H9 (cell line): ENCODE measurements at regions not wholly inside any gene's neighbourhood (a gene's known extent, or its start where the extent isn't known, plus 50 kb on each side); places are given as distances from the start of the nearest gene placed in this dataset.
A peak's percentile ranks its signal among the peaks of the same experiment; 100 is the strongest.
"Not testable (repeated sequence)": the region's sequence is repeated elsewhere in the genome, so short reads cannot be mapped to it uniquely, and the experiment has no call there.

Source experiments
- DNase-seq: peaks from one replicate; pipeline ENCODE4 v3.0.0-alpha.2; 2017
- H2AFZ ChIP-seq: one replicate; pipeline ENCODE4 v1.6.1; 2013; ENCODE audit warnings: mild to moderate bottlenecking, low read length, control low read depth, moderate library complexity
- H2AK5ac ChIP-seq: 2 replicates; pipeline ENCODE4 v1.6.1; 2013; ENCODE audit warnings: low read length, control low read depth, mixed read lengths; ENCODE audit not compliant: insufficient read length
- H2BK120ac ChIP-seq: one replicate; pipeline ENCODE4 v1.6.1; 2013; ENCODE audit warnings: low read depth, mild to moderate bottlenecking, low read length, control low read depth, inconsistent platforms; ENCODE audit not compliant: poor library complexity, severe bottlenecking
- H2BK12ac ChIP-seq: 2 replicates; pipeline ENCODE4 v1.6.1; 2013; ENCODE audit warnings: low read length, control low read depth, mixed read lengths, low read depth; ENCODE audit not compliant: insufficient read length
- H2BK15ac ChIP-seq: 2 replicates; pipeline ENCODE4 v1.6.1; 2013; ENCODE audit warnings: low read depth, low read length, control low read depth
- H2BK20ac ChIP-seq: one replicate; pipeline ENCODE4 v1.6.1; 2013; ENCODE audit warnings: low read depth, mild to moderate bottlenecking, low read length, control low read depth, inconsistent platforms; ENCODE audit not compliant: poor library complexity, severe bottlenecking
- H2BK5ac ChIP-seq: 2 replicates; pipeline ENCODE4 v1.6.1; 2013; ENCODE audit warnings: low read length, control low read depth, mixed read lengths; ENCODE audit not compliant: insufficient read length
- H3K14ac ChIP-seq: 2 replicates; pipeline ENCODE4 v1.6.1; 2013; ENCODE audit warnings: low read length, control low read depth; ENCODE audit not compliant: insufficient read depth
- H3K18ac ChIP-seq: 2 replicates; pipeline ENCODE4 v1.6.1; 2013; ENCODE audit warnings: low read depth, mild to moderate bottlenecking, mixed read lengths, low read length, control low read depth; ENCODE audit not compliant: insufficient read length
- H3K23ac ChIP-seq: 2 replicates; pipeline ENCODE4 v1.6.1; 2013; ENCODE audit warnings: low read length, control low read depth, mixed read lengths, low read depth; ENCODE audit not compliant: insufficient read length
- H3K23me2 ChIP-seq: 2 replicates; pipeline ENCODE4 v1.6.1; 2013; ENCODE audit warnings: low read depth, mild to moderate bottlenecking, mixed read lengths, low read length, control low read depth; ENCODE audit not compliant: insufficient read length, poor library complexity, severe bottlenecking
- H3K27ac ChIP-seq: 2 replicates; pipeline ENCODE4 v1.5.1; 2013; ENCODE audit warnings: low read length, control low read depth, mixed read lengths, low read depth; ENCODE audit not compliant: insufficient read length
- H3K27me3 ChIP-seq: 2 replicates; pipeline ENCODE4 v1.6.1; 2013; ENCODE audit warnings: low read length, control low read depth, inconsistent platforms; ENCODE audit not compliant: insufficient read depth
- H3K4ac ChIP-seq: 2 replicates; pipeline ENCODE4 v1.6.1; 2013; ENCODE audit warnings: low read depth, mild to moderate bottlenecking, control low read depth, inconsistent platforms, low read length, moderate library complexity
- H3K4me1 ChIP-seq: 2 replicates; pipeline ENCODE4 v1.6.1; 2013; ENCODE audit warnings: low read length, control low read depth, inconsistent platforms; ENCODE audit not compliant: insufficient read depth
- H3K4me2 ChIP-seq: 2 replicates; pipeline ENCODE4 v1.6.1; 2013; ENCODE audit warnings: low read length, control low read depth, mixed read lengths; ENCODE audit not compliant: insufficient read length, insufficient read depth
- H3K56ac ChIP-seq: 2 replicates; pipeline ENCODE4 v1.6.1; 2013; ENCODE audit warnings: low read depth, mild to moderate bottlenecking, mixed read lengths, low read length, control low read depth; ENCODE audit not compliant: insufficient read length
- H3K79me1 ChIP-seq: 2 replicates; pipeline ENCODE4 v1.6.1; 2013; ENCODE audit warnings: low read depth, mild to moderate bottlenecking, moderate library complexity, low read length, control low read depth, inconsistent platforms; ENCODE audit not compliant: insufficient read depth, poor library complexity, severe bottlenecking
- H3K79me2 ChIP-seq: 2 replicates; pipeline ENCODE4 v1.6.1; 2013; ENCODE audit warnings: low read length, control low read depth, inconsistent platforms; ENCODE audit not compliant: insufficient read depth
- H3K9ac ChIP-seq: 2 replicates; pipeline ENCODE4 v1.6.1; 2013; ENCODE audit warnings: low read length, control low read depth, mixed read lengths; ENCODE audit not compliant: insufficient read length; ENCODE audit errors: extremely low read depth
- H3K9me3 ChIP-seq: one replicate; pipeline ENCODE4 v1.6.1; 2013; ENCODE audit warnings: low read depth, low read length, inconsistent platforms; ENCODE audit not compliant: control insufficient read depth
- H3T11ph ChIP-seq: one replicate; pipeline ENCODE4 v1.6.1; 2013; ENCODE audit warnings: mild to moderate bottlenecking, low read length, control low read depth, inconsistent platforms
- H4K20me1 ChIP-seq: one replicate; pipeline ENCODE4 v1.6.1; 2013; ENCODE audit not compliant: control insufficient read depth, insufficient read length, insufficient read depth
- H4K5ac ChIP-seq: 2 replicates; pipeline ENCODE4 v1.6.1; 2013; ENCODE audit warnings: low read depth, mild to moderate bottlenecking, mixed read lengths, low read length, control low read depth; ENCODE audit not compliant: insufficient read length
- H4K8ac ChIP-seq: replicated peaks from 2 replicates; pipeline ENCODE4 v1.6.1; 2013; ENCODE audit warnings: low read length, control low read depth, mixed read lengths, low read depth; ENCODE audit not compliant: insufficient read length
- H4K91ac ChIP-seq: 2 replicates; pipeline ENCODE4 v1.6.1; 2013; ENCODE audit warnings: low read depth, mild to moderate bottlenecking, moderate library complexity, mixed read lengths, low read length, control low read depth; ENCODE audit not compliant: insufficient read length
- H3K27ac Mint-ChIP-seq, 3 experiments: 2 replicates in 2 of 3; 3 replicates in 1 of 3; pipeline ENCODE4 v1.8.0; 2020 to 2021; ENCODE audit warnings: mixed read lengths in 3 of 3, mild to moderate bottlenecking in 1 of 3, moderate library complexity in 1 of 3
- H3K27me3 Mint-ChIP-seq: 2 replicates; pipeline ENCODE4 v1.8.0; 2021; ENCODE audit warnings: low read depth, mild to moderate bottlenecking, moderate library complexity, mixed read lengths
- H3K36me3 Mint-ChIP-seq, 3 experiments: 2 replicates in 2 of 3; 3 replicates in 1 of 3; pipeline ENCODE4 v1.8.0; 2020 to 2021; ENCODE audit warnings: low read depth in 3 of 3, mixed read lengths in 3 of 3; ENCODE audit not compliant: insufficient read depth in 1 of 3
- H3K4me1 Mint-ChIP-seq, 2 experiments: 2 replicates each; pipeline ENCODE4 v1.8.0; 2020; ENCODE audit warnings: mixed read lengths in 2 of 2
- H3K4me3 Mint-ChIP-seq, 2 experiments: 2 replicates in 1 of 2; 3 replicates in 1 of 2; pipeline ENCODE4 v1.8.0; 2020 to 2021; ENCODE audit warnings: mild to moderate bottlenecking in 2 of 2, mixed read lengths in 2 of 2, moderate library complexity in 1 of 2
- H3K9me3 Mint-ChIP-seq, 2 experiments: 2 replicates in 1 of 2; 3 replicates in 1 of 2; pipeline ENCODE4 v1.8.0; 2020; ENCODE audit warnings: mild to moderate bottlenecking in 2 of 2, mixed read lengths in 2 of 2, moderate library complexity in 1 of 2
- CTCF ChIP-seq: fragments of 200-600 bp; sonication (generic); conservative IDR thresholded peaks from 3 replicates; pipeline ENCODE4 v1.8.0; 2021; ENCODE audit warnings: antibody characterized with exemption, mild to moderate bottlenecking
- WGBS: extraction: QIAGEN DNeasy Blood & Tissue Kit; methylation state at CpG from one replicate; pipeline ENCODE4 v1.1.7; 2013; ENCODE audit warnings: missing lambda C conversion rate, low lambda C conversion rate, mixed read lengths; ENCODE audit not compliant: insufficient read length; ENCODE audit errors: extremely low coverage; 5-methylcytosine and 5-hydroxymethylcytosine counted together

GRCh38 chr15:77874063-77874462, 203.4 kb downstream of the TBC1D2B start:
- WGBS = no CpG with 5 or more reads among the region's 4 CpGs
- no peaks in the 10 kb centered on the region for H3K9me3 Mint-ChIP-seq

DNA sequence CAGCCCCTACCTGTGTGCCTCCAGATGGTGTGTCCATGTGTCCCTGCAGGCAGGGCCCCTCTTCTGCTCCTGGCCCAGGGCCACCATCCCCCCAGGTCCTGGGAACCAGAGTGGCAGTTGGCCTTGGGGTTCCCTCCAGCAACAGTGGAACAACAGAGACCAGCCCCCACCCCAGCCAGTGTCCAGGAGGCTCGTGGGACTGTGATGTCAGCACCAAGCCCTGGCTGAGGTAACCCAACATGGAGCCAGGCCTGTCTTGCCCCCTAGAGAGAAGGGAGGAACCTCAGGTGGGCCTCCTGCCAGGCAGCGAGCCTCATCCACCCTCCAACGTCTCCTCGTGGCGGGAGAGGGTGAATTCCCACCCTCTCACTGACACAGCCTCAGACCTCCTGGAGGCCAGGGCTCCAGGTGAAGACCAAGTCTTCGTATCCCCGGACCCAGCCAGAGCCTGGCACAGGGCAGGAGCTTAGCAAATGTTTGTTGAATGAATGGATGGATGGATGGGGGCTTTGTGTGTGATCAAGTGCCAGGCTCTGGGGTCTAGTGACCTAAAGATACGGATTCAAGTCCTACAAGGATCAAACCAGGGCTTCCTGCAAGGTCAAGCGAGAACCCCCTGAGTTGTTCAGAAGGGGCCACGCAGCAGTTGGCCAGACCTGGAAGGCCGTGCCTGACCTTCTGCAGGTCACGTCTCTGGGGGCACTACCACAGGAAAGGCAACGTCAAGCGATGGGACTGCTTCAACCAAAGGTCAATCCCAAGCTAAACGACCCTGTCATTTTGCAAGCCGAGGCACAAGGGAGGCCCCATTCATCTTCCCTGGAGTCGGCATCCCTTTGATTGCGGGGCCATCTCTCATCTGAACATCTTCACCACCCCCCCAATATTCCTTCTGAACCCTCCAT, 204.7 kb downstream of the TBC1D2B start:
- H3K27me3 Mint-ChIP-seq = peaks cover 19% of the 10 kb centered on the region
- DNase-seq, H3K9me3 Mint-ChIP-seq, H3K9me3 ChIP-seq, H3K4me2 ChIP-seq, H2BK5ac ChIP-seq, H3K14ac ChIP-seq, H3K27ac ChIP-seq, H2BK20ac ChIP-seq, H2BK15ac ChIP-seq, H3K4me3 Mint-ChIP-seq, H3K9ac ChIP-seq, H4K5ac ChIP-seq, H2AK5ac ChIP-seq, H2AFZ ChIP-seq, H3K27me3 ChIP-seq, H4K91ac ChIP-seq, H3K79me1 ChIP-seq, H3K36me3 Mint-ChIP-seq, H3K56ac ChIP-seq, H3K23me2 ChIP-seq, H2BK12ac ChIP-seq, H4K8ac ChIP-seq, H3K18ac ChIP-seq, H4K20me1 ChIP-seq, H3K23ac ChIP-seq, H3K79me2 ChIP-seq, H3T11ph ChIP-seq, H3K4me1 ChIP-seq, H2BK120ac ChIP-seq, H3K4ac ChIP-seq: not testable (repeated sequence)
- H3K27ac Mint-ChIP-seq = peak overlapping the region in 1 of 3 experiments; percentile 68; a peak in 1 of 7 replicates
- WGBS = no CpG with 5 or more reads among the region's 18 CpGs
- H3K4me1 Mint-ChIP-seq = peaks cover 3 to 14% of the 10 kb centered on the region in 2 experiments; a peak in 3 of 4 replicates

More at GRCh38 chr15:77874063-77874462, 203.4 kb downstream of the TBC1D2B start:
- Mint-ChIP-seq H3K4me1 (peaks cover 3 to 14% of the 10 kb centered on the region in 2 experiments; a peak in 3 of 4 replicates), H3K27ac (no peak overlapping the region; a peak in 1 of 7 replicates), H3K27me3 (peaks cover 19% of the 10 kb centered on the region), H3K36me3 (no peaks in the 10 kb centered on the region), H3K4me3 (no peak overlapping the region)
- no peak overlapping the region for H3K4me2 ChIP-seq
- H3K23ac ChIP-seq = no peak overlapping the region
- no peak overlapping the region for H4K5ac ChIP-seq
- H2BK5ac ChIP-seq = no peak overlapping the region
- no peaks in the 10 kb centered on the region for H3K9me3 ChIP-seq
- no peak overlapping the region for H3K18ac ChIP-seq
- no peak overlapping the region for H4K8ac ChIP-seq
- H3K56ac ChIP-seq = no peak overlapping the region
- no peak for TF ChIP-seq CTCF
- H2BK12ac ChIP-seq = no peak overlapping the region
- no peak overlapping the region for H3T11ph ChIP-seq
- H3K14ac ChIP-seq = no peak overlapping the region
- H2BK15ac ChIP-seq = no peak overlapping the region
- H3K79me1 ChIP-seq = no peaks in the 10 kb centered on the region
- no peak for DNase-seq
- H3K27ac ChIP-seq = no peak overlapping the region
- no peaks in the 10 kb centered on the region for H3K4me1 ChIP-seq
- no peak overlapping the region for H2AK5ac ChIP-seq
- H3K79me2 ChIP-seq = no peaks in the 10 kb centered on the region
- no peak overlapping the region for H3K4ac ChIP-seq
- H3K27me3 ChIP-seq = no peaks in the 10 kb centered on the region
- no peak overlapping the region for H2BK120ac ChIP-seq
- no peak overlapping the region for H2BK20ac ChIP-seq
- H3K23me2 ChIP-seq = no peaks in the 10 kb centered on the region
- H4K20me1 ChIP-seq = no peaks in the 10 kb centered on the region
- H2AFZ ChIP-seq = no peak overlapping the region
- no peak overlapping the region for H4K91ac ChIP-seq
- no peak overlapping the region for H3K9ac ChIP-seq
